ENCODE measurements at regions not wholly inside any gene's neighbourhood (a gene's known extent, or its start where the extent isn't known, plus 50 kb on each side); places are given as distances from the start of the nearest gene placed in this dataset.

DNA sequence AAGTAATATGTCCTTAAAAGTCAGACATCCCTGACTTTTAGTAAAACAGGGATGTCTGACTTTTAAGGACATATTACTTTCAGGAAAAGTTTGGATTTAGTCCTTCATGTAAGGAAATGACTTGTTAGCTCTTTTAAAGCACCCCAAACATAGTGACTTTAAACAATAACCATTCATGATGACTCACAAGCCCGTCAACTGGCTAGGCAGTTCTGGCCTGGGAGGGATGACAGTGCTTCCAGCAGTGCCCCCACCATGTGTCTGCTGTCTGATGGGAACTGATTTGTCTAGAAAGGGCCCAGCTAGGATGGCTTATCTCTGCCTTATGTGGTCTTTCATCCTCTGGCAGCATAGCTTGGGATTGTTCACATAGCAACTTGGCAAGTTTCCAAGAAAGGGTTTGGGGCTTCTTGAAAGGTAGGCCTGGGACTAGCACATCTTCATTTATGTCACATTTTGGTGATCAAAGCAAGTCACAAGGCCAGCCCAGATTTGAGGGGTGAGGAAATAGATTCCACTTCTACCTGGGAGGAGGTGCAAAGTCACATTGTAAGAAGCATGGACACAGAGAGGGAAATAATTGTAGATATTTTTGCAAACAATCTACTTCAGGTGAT, 143.5 kb downstream of the C1orf94 start:
- 75 to 80% methylated on average over 1 of the region's 1 CpG for WGBS, 2 donors
- Histone ChIP-seq H3K36me3 (no peaks in the 10 kb centered on the region), H3K4me1 (peaks cover 8 to 14% of the 10 kb centered on the region in 2 donors), H3K4me3 (replicated peaks in 1 of 3) (no peak overlapping the region), H3K9me3 (no peaks in the 10 kb centered on the region), H3K27ac (no peak overlapping the region), H3K27me3 (no peaks in the 10 kb centered on the region)
- intact Hi-C loops (cut with DNase I), result no loop called here
- TF ChIP-seq, protein P1, sequence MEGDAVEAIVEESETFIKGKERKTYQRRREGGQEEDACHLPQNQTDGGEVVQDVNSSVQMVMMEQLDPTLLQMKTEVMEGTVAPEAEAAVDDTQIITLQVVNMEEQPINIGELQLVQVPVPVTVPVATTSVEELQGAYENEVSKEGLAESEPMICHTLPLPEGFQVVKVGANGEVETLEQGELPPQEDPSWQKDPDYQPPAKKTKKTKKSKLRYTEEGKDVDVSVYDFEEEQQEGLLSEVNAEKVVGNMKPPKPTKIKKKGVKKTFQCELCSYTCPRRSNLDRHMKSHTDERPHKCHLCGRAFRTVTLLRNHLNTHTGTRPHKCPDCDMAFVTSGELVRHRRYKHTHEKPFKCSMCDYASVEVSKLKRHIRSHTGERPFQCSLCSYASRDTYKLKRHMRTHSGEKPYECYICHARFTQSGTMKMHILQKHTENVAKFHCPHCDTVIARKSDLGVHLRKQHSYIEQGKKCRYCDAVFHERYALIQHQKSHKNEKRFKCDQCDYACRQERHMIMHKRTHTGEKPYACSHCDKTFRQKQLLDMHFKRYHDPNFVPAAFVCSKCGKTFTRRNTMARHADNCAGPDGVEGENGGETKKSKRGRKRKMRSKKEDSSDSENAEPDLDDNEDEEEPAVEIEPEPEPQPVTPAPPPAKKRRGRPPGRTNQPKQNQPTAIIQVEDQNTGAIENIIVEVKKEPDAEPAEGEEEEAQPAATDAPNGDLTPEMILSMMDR (IDR thresholded peaks at IDR 0.05), result no peak
- no peak for TF ChIP-seq POLR2A (IDR thresholded peaks at IDR 0.05)
- DNase-seq, result no peak

DNA sequence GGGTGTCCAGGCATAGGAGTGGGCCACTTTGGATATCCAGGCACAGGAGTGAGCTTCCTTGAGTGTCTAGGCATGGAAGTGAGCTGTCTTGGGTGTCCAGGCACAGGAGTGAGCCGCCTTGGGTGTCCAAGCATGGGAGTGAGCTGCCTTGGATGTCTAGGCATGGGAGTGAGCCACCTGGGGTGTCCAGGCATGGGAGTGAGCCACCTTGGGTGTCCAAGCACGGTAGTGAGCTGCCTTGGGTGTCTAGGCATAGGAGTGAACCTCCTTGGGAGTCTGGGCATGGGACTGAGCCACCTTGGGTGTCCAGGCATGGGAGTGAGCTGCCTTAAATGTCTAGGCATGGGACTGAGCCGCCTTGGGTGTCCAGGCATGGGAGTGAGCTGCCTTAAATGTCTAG, 146.3 kb downstream of the C1orf94 start:
- no peak for DNase-seq
- WGBS, 2 donors, result 61 to 64% methylated on average over 3 of the region's 3 CpGs
- Histone ChIP-seq H3K27me3 (no peaks in the 10 kb centered on the region), H3K36me3 (no peaks in the 10 kb centered on the region), H3K9me3 (no peaks in the 10 kb centered on the region), H3K4me1 (peaks cover 4 to 6% of the 10 kb centered on the region in 2 donors), H3K27ac (no peak overlapping the region), H3K4me3 (replicated peaks in 1 of 3) (no peak overlapping the region)
- no peak for TF ChIP-seq POLR2A (IDR thresholded peaks at IDR 0.05)
- TF ChIP-seq, protein P1 (IDR thresholded peaks at IDR 0.05), result no peak
- intact Hi-C loops (cut with DNase I), result no loop called here

DNA sequence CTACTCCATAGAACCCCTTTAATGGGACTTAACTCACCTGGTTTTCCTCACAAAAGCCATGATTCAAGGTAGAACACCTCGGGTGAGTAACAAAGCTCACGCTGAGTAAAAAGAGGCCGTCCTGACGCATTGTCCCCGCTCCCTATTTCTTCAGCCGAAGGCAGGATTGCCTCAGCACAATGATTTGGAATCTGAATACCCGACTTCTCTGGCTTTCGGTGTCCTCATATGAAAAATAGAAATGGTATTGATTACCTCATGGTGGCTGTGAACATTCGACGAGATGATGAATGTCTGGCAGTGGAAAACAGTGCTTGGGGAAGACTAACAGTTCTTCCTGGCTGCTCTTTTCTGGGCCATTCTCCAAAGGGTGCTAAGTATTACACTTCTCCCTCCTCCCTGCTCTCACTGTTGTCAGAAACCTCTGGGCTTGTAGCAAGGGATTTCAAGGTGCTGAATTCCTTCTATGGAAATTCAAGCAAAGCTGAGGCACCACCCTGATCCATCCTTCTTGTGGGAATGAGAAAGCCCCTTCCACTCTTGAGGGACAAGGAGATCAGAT, 148.3 kb downstream of the C1orf94 start:
- Histone ChIP-seq H3K27ac (no peak overlapping the region), H3K4me1 (no peaks in the 10 kb centered on the region), H3K27me3 (no peaks in the 10 kb centered on the region), H3K9me3 (no peaks in the 10 kb centered on the region), H3K4me3 (replicated peaks in 1 of 3) (no peak overlapping the region), H3K36me3 (no peaks in the 10 kb centered on the region)
- WGBS, 2 donors, result 77 to 81% methylated on average over 10 of the region's 10 CpGs
- intact Hi-C loops (cut with DNase I), result no loop called here
- no peak for DNase-seq
- no peak for TF ChIP-seq POLR2A (IDR thresholded peaks at IDR 0.05)
- TF ChIP-seq, protein P1 (IDR thresholded peaks at IDR 0.05), result no peak

DNA sequence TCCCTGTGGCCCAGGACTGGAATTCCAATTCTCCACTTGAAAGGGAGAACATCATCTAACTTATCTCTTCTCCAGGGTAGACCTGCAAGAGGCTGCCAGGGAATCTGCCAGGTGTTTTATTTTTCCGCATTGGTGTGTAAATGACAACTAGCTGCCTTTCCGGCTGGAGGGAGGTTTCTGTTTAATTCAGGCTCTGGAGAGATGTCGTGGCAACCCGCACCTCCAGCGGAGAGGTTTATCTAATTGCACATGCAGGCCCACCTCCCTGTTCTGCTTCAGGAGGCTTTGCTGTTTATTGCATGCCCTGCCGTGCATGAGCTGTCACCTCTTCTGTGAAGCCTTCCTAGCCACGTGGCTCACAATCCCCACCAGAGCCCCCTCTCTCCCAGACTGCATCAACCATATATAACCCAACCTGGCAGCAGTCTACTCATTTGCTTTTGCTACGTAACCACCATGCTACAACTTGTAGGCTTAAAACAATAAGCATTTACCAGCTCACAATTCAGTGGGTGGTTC, 151.6 kb downstream of the C1orf94 start:
- Histone ChIP-seq H3K27ac (no peak overlapping the region), H3K9me3 (no peaks in the 10 kb centered on the region), H3K4me1 (no peaks in the 10 kb centered on the region), H3K4me3 (replicated peaks in 1 of 3) (no peak overlapping the region), H3K27me3 (no peaks in the 10 kb centered on the region), H3K36me3 (no peaks in the 10 kb centered on the region)
- TF ChIP-seq, protein P1 (IDR thresholded peaks at IDR 0.05), result no peak
- TF ChIP-seq POLR2A (IDR thresholded peaks at IDR 0.05), result no peak
- intact Hi-C loops (cut with DNase I), result no loop called here
- 36 to 54% methylated on average over 8 of the region's 8 CpGs for WGBS, 2 donors
- no peak for DNase-seq

DNA sequence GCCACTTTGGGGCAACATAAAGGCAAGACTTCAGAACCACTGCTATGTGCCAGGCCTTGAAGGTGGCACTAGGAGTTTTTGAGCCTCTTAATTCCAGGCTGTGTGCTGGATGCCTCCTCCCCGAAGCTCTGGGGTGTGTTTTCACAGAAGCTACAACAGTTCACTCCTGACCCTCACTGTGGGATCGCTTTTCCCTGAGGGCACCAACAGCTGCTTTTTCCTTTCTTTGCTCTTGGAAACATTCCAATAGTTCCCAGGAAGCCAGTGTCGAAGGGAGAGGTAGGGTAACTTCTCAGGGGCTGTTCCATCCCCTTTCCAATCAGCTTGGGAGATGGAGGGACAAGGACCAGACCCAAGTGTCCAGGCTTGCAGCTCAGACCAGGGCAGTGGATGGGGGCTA, 153.4 kb downstream of the C1orf94 start:
- intact Hi-C loops (cut with DNase I), result no loop called here
- H3K27me3 ChIP-seq, result no peaks in the 10 kb centered on the region
- DNase-seq, result no peak
- H3K4me3 ChIP-seq (replicated peaks in 1 of 3), result no peak overlapping the region
- no peaks in the 10 kb centered on the region for H3K4me1 ChIP-seq
- H3K36me3 ChIP-seq, result no peaks in the 10 kb centered on the region
- TF ChIP-seq, protein P1 (IDR thresholded peaks at IDR 0.05), result no peak
- no peak for TF ChIP-seq POLR2A (IDR thresholded peaks at IDR 0.05)
- H3K9me3 ChIP-seq, result no peaks in the 10 kb centered on the region
- 50 to 54% methylated on average over 3 of the region's 3 CpGs for WGBS, 2 donors
- H3K27ac ChIP-seq, result no peak overlapping the region

All from thyroid gland (tissue), 4 donors.